OCI-LY7 (cell line): ENCODE measurements at regions not wholly inside any gene's neighbourhood (a gene's known extent, or its start where the extent isn't known, plus 50 kb on each side); places are given as distances from the start of the nearest gene placed in this dataset.

Experiments
- CTCF ChIP-seq: fragments of 200-600 bp; sonication (generic); conservative IDR thresholded peaks from 2 replicates; pipeline ENCODE4 v1.5.1; 2014; ENCODE audit warnings: mild to moderate bottlenecking, antibody characterized with exemption, low read length, moderate library complexity, mixed read lengths
- EZH2phosphoT487 ChIP-seq: fragments of 200-600 bp; sonication (generic); IDR thresholded peaks from 2 replicates; pipeline ENCODE4 v1.6.1; 2018; ENCODE audit warnings: low read depth, borderline replicate concordance, mild to moderate bottlenecking, mixed run types, antibody characterized with exemption, low read length, moderate library complexity, mixed read lengths

GRCh38 chr6:8546496-8546895 is 111.2 kb upstream of the SLC35B3 start:
- TF ChIP-seq CTCF (no peak), EZH2phosphoT487 (no peak)
